ENCODE measurements at regions not wholly inside any gene's neighbourhood (a gene's known extent, or its start where the extent isn't known, plus 50 kb on each side); places are given as distances from the start of the nearest gene placed in this dataset.
"Not testable (repeated sequence)": the region's sequence is repeated elsewhere in the genome, so short reads cannot be mapped to it uniquely, and the experiment has no call there.

DNA sequence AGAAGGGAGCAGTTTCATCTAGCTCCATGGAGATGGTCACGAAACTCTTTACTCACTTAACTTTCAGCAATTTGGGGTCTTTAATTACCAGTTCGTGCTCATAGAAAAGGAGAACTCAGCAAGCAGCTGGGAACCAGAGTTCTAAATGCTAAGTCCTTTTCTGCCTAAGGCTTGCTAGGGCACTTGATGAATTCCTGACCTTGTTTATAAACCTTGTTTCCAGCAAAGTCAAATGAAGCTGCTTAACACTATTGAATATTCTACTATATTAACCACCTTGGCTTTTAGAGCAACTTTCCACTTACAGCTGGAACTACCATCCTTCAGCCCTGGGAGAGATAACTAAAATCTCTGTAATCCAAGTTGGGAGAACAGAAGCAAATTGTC lies 79.5 kb upstream of the TSC22D2 start:
- FAIRE-seq = no peak
- TF ChIP-seq, protein P1, sequence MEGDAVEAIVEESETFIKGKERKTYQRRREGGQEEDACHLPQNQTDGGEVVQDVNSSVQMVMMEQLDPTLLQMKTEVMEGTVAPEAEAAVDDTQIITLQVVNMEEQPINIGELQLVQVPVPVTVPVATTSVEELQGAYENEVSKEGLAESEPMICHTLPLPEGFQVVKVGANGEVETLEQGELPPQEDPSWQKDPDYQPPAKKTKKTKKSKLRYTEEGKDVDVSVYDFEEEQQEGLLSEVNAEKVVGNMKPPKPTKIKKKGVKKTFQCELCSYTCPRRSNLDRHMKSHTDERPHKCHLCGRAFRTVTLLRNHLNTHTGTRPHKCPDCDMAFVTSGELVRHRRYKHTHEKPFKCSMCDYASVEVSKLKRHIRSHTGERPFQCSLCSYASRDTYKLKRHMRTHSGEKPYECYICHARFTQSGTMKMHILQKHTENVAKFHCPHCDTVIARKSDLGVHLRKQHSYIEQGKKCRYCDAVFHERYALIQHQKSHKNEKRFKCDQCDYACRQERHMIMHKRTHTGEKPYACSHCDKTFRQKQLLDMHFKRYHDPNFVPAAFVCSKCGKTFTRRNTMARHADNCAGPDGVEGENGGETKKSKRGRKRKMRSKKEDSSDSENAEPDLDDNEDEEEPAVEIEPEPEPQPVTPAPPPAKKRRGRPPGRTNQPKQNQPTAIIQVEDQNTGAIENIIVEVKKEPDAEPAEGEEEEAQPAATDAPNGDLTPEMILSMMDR (IDR thresholded peaks at IDR 0.05; ENCODE audit: insufficient read depth, missing control alignments) = no peak
- DNase-seq (ENCODE audit: insufficient read length, low spot score) = no peak

DNA sequence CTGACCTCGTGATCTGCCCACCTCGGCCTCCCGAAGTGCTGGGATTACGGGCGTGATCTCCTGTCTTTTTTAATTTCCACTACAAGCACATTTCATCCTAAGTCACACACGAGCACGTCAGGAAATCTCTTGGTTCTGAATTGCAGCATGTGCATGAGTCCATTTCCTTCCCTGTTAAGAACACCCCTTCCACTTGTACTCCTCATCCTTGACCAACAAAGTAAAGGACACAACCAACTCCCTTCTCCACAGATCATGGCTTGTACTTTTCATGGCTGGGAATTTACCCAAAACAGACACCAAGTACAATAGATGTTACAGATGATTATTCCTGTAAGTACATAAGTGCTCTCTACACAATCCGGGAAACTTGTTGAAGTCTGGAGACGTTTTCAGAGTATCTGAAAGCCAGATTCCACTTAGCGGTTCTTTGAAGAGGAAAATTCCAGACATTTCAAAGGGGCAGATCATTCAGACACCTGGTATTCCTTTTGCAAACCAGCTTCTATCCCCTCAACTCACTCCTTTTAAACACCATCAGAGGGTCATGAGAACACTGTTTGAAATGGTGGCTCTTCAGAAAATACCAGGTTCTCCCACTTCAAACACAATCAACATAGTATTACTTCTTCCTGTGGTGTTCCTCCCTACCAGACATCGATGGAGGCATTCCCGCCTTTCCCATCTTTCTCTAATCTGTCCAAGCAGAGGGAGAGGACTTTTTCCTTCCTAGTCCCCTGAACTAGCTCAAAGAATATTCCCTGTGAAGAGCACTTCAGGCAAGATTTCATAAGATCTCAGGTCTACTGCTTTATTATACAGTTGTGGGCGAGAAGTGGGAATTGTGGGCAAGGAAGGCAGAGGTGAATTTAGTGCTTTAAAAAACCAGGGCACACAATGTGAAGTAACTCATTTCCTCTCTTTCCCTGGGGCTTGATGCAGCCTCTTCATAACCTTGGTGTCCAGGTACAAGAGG lies 80.1 kb upstream of the TSC22D2 start:
- FAIRE-seq (no peak), DNase-seq (ENCODE audit: insufficient read length, low spot score) (no peak)
- TF ChIP-seq, protein P1 (IDR thresholded peaks at IDR 0.05; ENCODE audit: insufficient read depth, missing control alignments) = no peak

DNA sequence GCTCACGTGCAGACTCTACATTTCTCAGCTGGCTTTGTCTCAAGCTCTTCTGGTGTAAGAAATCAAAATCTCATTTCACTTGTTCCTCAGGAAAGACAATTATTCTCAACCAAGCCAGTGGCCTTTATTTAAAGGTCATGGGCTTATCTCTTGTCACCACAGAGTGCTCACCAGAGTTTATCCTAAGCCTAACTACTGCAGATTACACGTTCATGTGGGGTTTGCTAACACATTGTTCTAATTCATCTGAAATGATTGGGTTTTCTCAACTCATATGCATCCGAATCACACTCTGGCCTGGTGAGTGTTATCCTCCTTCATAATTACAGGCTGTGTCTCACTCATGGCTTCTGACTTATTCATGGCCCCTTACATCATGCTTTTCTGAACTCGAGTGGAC lies 83.3 kb upstream of the TSC22D2 start:
- TF ChIP-seq, protein P1 (IDR thresholded peaks at IDR 0.05; ENCODE audit: insufficient read depth, missing control alignments) = no peak
- no peak for FAIRE-seq

DNA sequence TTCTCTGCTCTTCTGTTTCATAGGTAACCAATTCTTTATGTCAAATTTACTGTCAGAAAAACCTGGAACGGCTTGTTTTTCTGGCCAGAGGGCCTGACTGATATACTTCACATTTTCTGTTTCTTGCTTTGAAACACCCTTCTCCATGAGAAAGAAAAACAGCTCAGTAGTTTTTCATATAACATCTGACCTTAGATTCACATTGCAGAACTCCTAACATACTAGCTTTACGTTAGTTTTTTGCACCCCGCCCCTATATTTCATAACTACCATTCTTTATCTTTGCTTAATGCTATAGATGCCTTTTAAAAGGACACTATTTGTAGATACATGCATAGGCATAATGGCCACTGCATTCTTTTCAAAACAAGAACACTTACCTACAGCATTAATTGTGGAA lies 83.9 kb upstream of the TSC22D2 start:
- FAIRE-seq = no peak
- TF ChIP-seq, protein P1 (IDR thresholded peaks at IDR 0.05; ENCODE audit: insufficient read depth, missing control alignments) = no peak

More for the DNA sequence above, 83.3 kb upstream of the TSC22D2 start:
- DNase-seq (ENCODE audit: insufficient read length, low spot score) = no peak

DNA sequence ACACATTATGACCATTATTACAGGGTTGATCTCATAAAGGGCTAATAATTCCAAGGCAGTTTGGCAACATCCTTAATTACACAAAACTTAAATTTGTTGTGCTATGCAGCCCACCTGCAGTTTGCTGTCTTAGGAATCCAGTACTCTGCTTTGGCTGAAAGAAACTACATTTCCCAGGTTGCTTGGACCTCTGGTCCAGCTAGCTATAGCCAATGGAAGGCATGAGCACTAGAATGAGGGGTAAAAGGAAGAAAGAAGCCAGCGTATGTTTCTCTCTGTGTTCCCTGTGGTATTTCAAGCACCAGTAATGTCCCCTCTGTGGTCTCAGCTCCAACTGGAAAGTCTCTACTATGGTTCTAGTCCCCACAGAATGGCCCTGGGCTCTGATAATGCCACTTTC lies 84.3 kb upstream of the TSC22D2 start:
- DNase-seq (ENCODE audit: insufficient read length, low spot score) (no peak), FAIRE-seq (no peak)
- TF ChIP-seq, protein P1 (IDR thresholded peaks at IDR 0.05; ENCODE audit: insufficient read depth, missing control alignments) = no peak

More for the DNA sequence above, 83.9 kb upstream of the TSC22D2 start:
- no peak for DNase-seq (ENCODE audit: insufficient read length, low spot score)

DNA sequence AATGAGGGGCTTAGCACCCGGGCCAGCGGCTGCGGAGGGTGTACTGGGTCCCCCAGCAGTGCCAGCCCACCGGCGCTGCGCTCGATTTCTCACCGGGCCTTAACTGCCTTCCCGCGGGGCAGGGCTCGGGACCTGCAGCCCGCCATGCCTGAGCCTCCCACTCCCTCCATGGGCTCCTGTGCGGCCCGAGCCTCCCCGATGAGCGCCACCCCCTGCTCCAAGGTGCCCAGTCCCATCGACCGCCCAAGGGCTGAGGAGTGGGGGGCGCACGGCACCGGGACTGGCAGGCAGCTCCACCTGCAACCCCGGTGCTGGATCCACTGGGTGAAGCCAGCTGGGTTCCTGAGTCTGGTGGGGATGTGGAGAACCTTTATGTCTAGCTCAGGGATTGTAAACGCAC lies 85.0 kb upstream of the TSC22D2 start:
- not testable (repeated sequence) for DNase-seq (ENCODE audit: insufficient read length, low spot score); FAIRE-seq

DNA sequence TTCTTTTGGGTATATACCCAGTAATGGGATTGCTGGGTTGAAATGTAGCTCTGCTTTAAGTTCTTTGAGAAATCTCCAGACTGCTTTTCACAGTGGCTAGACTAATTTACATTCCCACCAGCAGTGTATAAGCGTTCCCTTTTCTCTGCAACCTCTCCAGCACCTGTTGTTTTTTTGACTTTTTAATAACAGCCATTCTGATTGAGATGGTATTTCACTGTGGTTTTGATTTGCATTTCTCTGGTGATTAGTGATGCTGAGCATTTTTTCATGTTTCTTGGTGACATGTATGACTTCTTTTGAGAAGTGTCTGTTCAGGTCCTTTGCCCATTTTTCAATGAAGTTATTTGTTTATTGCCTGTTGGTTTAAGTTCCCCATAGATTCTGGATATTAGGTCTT lies 87.1 kb upstream of the TSC22D2 start:
- FAIRE-seq; DNase-seq (ENCODE audit: insufficient read length, low spot score): not testable (repeated sequence)

DNA sequence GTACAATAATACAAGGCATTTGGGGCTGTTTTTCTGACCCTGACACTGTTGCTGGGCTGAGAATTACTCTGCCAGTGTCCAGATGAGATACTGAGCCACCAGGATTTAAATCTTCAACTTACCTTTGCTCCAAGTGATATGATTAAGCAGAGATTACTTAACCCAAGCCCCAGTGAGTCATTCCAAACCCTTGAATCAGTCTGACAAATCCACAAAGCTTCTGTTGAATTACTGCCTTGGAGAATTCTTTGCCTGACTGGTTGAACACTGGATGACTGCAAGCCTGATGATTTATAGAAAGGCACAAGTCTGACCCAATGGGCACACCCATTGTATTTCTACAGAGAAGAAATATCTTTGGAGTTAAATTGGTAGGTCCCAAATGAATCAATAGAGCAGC lies 88.2 kb upstream of the TSC22D2 start:
- DNase-seq (ENCODE audit: insufficient read length, low spot score) = no peak
- TF ChIP-seq, protein P1 (IDR thresholded peaks at IDR 0.05; ENCODE audit: insufficient read depth, missing control alignments) = no peak
- no peak for FAIRE-seq

Measured in D721Med (cell line).